OCI-M1 (cell line): ENCODE measurements at regions not wholly inside any gene's neighbourhood (a gene's known extent, or its start where the extent isn't known, plus 50 kb on each side); places are given as distances from the start of the nearest gene placed in this dataset.
A peak's percentile ranks its signal among the peaks of the same experiment; 100 is the strongest.
"Not testable (repeated sequence)": the region's sequence is repeated elsewhere in the genome, so short reads cannot be mapped to it uniquely, and the experiment has no call there.

Experiments used
- DNase-seq: peaks from one replicate; lab custom pipeline; 2025; lab: John Stamatoyannopoulos, UW

DNA sequence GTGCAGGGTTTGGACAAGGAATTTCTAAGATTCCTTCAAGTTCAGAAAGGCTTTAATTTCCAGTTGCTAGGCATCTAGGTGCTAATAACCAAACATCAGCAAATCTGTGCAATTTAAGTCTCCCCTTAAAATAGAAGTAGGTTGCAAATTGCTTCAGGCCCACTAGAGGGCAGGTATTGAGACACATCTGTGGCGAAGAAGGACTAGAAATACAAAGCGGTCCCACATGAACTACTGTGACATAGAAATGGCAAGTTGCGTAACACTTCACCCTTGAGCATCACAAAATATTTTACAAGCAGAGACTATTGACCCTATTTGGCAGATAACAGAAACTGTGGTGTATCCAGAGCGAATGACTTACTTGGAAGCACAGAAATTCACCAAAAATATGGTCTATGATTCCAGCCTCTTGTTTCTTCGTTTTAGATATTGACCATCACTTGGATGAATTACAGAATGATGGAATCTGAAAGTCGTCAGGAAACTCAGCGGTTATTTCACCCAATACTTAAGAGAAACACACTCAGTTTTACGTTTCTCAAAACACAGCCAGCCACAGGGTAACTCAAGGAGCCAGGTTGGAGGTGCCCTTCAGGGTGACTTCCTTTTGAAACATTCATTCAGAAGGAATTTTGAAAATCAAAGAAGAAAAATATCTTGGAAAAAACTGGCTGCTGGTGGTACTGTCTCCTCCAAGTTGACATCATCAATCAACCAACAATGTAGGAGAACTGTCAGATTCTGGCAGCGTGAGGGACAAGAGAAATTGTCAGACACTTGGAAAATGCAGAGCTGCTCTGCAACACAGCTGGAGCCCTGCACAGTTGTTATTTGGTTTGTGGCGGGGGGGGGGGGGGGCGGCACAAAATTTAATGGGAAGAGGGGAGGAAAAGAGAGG, 256.3 kb upstream of the MINDY3 start:
- peak; percentile 53 for DNase-seq

DNA sequence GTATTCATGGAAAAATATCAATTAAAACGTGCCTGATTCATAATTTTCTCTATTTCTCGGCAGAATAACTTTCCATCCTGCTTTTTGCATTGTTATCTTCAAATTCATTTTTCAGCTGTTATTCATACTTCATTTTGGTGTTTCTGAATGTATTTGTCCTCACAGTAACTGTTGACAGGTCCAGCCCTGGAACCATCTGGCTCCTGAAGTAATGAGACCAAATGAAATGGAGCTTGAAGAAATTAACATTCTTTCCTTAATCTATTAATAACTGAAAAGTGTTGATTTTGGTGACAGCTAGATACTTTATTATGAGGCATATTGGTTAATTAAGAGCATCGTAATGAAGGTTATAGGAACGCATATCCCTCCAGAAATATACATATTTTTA, 257.0 kb upstream of the MINDY3 start:
- no peak for DNase-seq

DNA sequence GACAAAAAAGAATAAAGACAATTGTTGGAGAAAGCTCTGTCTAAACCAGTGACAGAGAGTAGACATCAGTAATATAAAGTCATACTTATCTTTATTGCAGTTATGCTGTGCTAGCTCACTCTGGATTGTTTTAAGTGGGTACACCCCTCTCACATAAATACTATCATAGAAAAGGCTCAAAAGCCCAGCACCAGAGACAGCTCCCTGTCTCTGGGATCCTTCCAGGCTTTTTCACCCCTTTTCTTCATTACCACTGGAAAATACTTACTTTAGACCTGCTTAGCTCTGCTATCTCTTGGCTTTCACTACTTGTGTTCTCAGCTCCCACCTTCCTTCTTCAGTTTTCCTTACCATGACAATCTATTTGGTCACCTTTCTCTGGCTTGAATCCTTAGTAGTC, 259.1 kb upstream of the MINDY3 start:
- no peak for DNase-seq

DNA sequence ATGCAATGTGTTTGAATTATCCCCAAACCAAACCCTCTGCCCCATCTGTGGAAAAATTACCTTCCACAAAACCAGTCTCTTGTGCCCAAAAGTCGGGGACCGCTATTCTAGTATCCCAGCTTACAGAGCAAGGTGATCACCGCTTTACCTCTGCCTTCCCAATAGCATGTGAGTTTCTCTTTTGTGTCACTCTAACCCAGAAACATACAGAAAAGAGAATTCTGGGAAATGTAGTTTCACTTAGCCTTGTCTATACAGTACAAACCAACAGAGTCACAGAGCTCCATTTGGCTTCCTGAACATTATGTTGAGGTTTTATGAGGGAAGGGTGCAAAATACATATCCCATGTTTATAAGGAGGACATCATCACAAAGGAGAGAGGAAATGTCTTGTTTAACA, 260.3 kb upstream of the MINDY3 start:
- DNase-seq: no peak

DNA sequence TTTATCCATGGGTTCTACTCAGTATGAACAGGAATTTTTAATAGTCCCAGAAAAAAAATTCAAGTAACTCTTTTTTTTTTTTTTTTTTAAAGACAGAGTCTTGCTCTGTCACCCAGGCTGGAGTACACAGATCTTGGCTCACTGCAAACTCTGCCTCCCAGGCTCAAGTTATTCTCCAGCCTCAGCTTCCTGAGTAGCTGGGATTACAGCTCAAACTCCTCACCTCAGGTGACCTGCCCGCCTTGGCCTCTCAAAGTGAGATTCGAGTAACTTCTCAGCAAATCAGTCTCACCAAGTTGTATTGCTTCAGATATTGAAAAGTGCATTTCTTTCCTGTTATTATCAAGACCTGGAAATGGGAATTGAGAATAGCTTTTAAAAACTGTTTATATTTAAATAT, 281.2 kb upstream of the MINDY3 start:
- no peak for DNase-seq

DNA sequence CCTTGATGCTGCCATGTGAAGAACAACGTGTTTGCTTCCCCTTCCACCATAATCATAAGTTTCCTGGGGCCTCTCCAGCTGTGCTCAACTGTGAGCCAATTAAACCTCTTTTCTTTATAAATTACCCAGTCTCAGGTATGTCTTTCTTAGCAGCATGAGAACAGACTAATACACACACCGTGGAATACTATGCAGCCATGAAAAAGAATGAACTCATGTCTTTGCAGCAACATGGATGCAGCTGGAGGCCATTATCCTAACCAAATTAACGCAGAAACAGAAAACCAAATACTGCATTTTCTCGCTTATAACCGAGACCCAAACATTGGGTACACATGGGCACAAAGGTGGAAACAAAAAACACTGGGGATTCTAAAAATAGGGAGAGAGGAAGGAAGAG, 286.7 kb upstream of the MINDY3 start:
- no peak for DNase-seq

DNA sequence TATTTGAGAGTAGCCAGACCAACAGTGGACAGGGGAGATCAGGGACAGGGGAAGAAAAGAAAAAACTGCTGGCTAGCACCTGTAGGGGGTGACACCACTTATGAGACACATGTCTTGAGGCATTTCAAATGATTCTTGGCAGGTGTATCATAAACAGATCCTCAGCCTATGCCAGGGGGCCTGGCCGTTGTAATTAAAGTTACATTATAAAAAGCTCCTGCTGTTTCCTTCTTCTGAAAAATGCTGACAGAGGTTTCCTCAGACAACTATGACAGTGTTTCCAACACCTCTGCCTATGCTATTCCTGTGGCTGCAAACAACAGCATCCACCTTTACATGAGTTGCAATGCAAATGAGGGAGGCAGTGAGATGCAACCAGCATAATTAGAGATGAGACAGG, 281.0 kb upstream of the PTER start:
- no peak for DNase-seq

DNA sequence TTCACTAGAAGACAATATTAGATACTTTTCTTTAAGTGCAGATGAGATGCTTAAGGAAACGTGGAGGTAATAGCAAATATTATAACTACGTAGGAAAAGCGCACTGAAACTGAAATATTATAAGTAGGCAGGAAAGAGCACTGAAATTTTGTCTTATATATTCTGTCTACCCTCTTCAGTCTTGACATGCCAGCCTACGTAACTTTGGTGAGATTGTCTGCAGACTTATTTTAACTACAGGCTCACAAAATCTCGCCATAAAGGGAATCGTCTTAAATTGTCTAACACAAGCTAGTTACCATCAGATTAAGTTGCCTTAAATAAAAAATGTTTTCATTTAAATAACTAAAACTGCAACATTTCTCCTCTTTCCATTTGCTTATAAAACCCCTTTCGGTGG, 280.1 kb upstream of the PTER start:
- DNase-seq: no peak

DNA sequence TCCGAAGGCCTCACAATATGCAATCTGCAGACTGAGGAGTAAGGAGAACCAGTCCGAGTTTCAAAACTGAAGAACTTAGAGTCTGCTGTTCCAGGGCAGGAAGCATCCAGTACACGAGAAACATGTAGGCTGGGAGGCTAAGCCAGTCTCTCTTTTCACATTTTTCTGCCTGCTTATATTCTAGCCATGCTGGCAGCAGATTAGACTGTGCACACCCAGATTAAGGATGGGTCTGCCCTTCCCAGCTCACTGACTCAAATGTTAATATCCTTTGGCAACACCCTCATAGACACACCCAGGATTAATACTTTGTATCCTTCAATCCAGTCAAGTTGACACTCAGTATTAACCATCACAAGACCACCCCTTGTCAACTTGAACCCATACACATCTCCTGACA, 271.7 kb upstream of the PTER start:
- not testable (repeated sequence) for DNase-seq

DNA sequence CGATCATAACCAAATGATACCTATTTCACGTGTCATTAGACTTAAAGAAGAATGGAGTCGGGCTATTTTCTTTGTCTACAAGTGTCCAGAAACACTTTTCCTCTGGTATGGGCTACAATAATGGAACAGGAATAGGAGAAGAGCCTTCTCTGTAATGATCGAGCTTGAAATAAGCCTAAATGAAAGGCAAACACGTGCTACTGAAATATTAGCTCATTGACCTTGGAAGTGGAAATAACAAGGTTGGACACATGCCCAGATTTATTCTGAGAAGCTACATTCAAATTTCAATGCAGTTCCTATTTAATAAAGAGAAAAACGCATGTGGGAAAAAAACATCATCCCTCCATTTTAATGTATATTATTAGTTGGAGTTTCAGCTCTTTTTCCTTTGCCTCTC, 254.7 kb upstream of the PTER start:
- no peak for DNase-seq

DNA sequence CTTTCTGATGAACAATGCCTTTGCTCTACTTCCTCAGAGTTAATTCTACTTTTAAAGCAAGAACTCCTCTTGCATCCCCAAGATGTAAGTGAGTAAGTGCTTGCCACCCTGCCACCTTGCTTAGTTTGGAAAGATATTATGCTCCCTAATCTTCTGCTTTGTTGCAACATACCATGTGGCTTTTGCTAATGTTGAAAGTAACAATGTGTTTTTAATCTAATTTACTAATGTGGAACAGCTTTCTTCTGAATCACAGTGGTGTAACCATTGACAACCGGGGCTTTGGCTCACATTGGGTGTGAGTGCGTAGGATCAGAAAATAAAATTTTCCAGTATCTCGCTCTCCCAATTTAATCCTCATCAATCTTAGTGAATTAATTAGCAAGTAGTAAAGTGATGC, 254.1 kb upstream of the PTER start:
- no peak for DNase-seq

DNA sequence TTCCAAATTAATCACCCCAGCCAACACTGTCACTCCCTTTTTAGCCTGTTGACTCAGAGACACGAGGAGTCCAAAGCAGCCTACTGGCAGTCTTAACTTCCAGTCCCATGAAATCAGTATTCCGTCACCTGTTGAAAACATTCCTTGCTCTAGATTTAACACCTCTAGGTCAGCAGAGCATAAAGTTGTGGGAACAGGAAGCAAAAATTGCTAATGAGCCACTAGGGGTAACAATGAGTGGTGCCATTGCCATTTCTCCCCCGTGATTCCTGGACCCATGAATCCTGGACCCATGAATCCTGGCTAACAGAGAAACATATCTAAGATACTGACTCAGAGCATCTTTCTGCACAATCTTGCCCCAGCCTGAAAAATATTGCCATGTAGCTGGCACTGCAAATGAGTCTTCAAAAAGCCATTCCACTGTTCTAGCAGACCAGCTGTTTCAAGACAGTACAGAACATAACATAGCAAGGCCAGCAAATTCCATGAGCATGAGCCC, 252.7 kb upstream of the PTER start:
- DNase-seq: no peak

DNA sequence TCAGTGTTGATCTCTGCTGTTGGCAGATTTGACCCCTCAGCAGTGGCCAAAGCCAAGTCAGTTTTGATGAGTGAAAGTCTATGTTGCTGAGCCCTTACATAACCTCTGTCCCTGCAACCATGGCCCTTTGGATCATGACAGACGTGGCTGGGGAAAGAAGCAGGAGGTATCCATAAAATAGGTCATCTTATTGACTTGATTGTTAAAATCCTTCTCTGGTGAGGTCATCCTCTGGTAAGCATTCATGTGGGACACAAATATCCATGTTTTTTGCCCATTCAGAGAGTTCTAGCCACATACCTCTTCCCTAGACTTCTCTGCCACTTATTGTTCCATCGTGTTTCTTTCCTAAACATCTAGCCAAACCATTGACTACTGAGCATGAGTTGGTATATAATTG, 251.9 kb upstream of the PTER start:
- DNase-seq: no peak

DNA sequence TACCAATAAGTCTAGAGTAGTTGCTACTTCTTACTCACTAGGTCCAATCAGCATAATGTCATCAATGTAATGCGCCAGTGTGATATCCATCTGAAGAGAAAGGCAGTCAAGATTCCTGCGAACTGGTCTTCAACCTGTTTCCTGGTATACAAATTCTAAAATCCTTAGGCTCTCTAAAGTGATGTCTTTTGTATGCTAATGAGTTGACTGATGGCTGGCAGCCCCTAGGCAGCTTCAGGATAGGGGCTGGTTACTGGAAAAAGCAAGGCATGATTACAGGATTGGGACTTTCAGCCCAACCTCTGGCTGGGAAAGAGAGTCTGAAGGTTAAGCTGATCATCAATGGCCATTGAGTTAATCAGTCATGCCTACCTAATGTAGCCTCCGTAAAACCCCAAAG, 250.2 kb upstream of the PTER start:
- no peak for DNase-seq

DNA sequence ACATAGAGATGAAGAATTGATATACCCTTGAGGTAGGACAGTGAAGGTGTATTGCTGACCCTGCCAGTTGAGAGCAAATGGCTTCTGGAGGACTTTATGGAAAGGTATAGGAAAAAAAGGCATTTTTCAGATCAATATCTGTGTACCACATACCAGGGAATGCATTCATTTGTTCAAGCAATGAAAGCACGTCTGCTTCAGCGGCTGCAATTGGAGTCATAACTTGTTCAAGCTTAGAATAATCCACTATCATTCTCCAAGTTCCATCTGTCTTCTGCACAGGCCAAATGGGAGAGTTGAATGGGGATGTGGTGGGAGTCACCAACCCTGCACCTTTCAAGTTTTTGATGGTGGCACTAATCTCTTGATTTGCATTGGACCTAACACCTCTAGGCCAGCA, 249.6 kb upstream of the PTER start:
- DNase-seq: no peak

DNA sequence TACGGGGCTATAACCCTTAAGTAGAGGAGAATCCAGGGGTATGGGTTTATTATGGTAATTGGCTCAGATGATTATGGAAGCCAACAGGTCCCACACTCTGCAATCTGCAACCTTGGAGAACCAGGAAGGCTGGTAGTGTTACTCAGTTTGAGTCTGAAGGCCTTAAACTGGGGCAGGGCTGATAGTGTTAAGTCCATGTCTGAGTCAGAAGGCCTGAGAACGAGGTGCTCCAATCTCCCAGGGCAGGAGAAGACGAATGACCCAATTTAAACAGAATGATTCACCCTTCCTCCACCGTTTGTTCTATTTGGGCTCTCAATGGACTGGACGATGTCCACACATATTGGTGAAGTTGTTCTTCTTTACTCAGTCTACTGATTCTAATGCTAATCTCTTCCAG, 244.5 kb upstream of the PTER start:
- DNase-seq: no peak

DNA sequence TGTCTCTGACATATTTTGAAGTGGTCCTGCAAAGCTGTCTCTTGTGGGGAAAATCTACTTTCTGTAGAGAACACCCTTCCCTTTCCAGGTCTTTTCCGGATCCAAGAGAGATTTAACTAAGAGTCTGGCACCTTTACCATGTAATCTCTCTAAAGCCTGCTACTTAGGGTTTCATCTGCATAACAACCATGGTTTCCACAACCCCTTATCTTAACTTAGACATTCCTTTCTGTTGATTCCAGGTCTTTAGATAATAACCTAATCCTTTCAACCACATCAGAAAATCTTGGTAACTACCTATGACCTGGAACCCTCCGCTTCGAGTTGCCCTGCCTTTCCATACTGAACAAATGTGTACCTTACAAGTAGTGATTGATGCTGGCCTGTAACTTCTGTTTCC, 243.6 kb upstream of the PTER start:
- DNase-seq: no peak

DNA sequence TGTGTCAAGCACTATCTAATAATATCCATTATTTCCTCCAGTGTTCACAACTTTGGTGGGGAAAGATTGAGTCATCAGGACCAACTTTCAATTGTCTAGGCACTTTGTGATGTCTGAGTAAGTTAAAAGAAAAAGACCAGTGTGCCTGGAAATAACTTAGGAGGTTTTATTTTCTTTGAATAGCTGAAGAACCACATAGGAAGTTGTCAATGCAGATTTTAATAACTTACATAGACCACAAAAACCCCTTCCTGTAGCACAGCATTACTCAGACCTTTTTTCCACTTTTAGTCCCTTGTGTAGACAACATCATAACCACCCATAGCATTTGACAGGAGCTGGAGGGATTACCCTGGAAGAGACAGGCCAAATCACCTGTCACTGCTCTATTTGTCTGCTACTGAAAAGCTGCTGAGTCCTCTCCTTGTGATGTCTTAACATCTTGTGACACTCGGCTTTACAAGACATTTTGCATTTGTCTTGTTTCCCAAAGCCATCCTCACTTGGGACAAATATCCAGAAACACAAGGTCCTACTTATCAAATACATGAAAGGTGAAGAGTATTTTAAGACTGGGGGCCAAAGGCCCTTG, 241.5 kb upstream of the PTER start:
- no peak for DNase-seq

DNA sequence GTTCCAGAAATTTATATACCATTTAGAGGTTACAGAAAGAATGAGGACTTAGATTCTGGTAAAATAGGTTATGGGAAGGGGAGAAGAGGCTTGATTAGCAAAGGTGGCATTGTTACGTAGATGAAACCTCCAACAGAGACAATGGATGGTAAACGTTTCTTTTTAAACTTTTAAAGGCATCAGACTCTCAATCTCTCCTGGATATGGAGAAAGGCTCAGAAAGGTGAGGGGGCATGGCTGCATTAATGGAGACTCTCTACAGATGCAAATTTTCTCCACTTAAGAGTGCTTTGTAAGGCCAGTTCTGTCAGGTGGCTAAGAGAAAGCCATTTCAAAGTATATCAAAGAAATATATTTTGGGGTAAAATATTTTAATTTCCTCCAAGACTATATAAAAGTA, 240.9 kb upstream of the PTER start:
- no peak for DNase-seq

DNA sequence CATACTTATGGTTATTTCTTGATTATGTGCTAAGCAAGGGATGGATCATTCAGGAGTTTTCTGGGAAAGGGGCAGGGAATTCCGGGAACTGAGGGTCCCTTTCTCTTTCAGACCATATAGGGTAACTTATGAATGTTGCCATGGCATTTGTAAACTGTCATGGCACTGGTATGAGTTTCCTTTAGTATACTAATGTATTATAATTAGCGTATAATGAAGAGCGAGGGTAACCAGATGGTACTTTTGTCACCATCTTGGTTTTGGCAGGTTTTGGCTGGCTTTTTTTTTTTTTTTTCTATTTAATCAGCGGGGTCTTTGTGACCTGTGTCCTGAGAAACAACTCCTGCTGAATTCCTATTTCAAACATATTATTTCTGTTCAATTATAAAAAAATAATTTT, 237.6 kb upstream of the PTER start:
- peak; percentile 6 for DNase-seq

DNA sequence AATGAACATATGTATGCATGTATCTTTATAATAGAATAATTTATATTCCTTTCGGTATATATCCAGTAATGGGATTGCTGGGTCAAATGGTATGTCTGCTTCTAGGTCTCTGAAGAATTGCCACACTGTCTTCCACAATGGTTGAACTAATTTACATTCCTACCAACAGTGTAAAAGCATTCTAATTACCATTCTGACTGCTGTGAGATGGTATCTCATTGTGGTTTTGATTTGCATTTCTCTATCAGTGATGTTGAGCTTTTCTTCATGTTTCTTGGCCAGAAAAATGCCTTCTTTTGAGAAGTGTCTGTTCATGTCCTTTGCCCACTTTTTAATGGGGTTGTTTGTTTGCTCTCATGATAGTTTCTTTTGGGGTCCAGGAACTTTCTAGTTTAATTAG, 213.2 kb upstream of the PTER start:
- not testable (repeated sequence) for DNase-seq

DNA sequence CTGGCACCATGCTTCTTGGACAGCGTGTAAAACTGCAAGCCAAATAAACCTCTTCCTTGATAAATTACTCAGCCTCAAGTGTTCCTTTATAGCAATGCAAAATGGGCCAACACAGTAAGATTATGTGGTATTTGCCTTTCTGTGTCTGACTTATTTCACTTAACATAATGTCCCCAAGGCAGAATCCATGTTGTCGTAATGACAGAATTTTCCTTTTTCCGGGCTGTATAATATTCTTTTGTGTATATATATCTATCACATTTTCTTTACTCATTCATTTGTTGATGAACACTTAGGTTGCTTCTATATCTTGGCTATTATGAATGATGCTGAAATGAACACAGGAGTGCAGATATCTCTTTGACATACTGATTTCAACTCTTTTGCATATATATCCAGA, 209.1 kb upstream of the PTER start:
- DNase-seq: no peak

DNA sequence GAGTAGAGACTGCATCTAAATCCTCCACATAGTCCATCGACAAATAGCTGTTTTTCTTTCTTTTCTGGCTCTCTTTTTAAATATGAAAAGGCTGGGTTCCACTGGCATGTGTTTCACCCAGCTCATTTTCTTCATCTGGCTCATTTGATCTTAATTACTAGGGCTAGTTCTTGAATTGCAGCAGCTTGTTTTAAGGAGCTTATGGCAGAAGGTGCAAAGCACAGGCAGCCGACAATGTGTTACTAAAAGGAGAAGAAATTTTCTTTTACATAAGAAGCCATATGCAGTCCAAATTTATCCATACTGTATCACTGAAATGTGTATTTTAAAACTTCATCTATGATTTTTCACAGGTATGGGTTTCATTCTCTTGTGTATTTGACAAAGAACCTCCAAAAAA, 205.6 kb upstream of the PTER start:
- no peak for DNase-seq
